ENCODE measurements at regions not wholly inside any gene's neighbourhood (a gene's known extent, or its start where the extent isn't known, plus 50 kb on each side); places are given as distances from the start of the nearest gene placed in this dataset.
A peak's percentile ranks its signal among the peaks of the same experiment; 100 is the strongest.
"Not testable (repeated sequence)": the region's sequence is repeated elsewhere in the genome, so short reads cannot be mapped to it uniquely, and the experiment has no call there.

DNA sequence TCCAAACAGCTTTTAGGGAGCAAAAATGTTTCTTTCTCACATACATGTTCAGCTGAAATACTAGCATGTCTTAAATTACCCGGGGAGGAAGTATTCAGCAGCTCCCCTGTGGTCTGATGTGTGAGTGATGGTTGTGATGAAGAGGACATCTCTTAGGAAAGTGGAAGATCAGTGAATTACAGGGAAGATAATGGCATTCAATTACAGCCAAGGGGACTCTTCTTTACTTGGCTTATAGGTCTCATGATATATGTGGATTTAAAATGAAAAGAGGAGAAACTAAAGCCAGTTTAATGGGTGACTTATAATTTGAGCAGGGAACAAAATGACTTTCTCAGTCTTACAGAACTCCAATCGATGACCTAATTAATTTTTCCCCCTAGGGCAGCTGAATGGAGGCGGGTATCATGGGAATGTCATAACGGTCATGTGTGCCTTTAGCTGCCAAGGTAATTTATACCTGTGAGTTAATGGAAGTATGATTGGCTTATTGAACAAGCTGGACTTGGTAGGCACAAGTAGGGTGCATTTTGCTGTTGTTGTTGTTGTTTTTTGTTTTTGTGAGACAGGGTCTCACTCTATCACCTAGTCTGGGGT is 198.8 kb downstream of the HIPK3 start:
- no peak for DNase-seq

DNA sequence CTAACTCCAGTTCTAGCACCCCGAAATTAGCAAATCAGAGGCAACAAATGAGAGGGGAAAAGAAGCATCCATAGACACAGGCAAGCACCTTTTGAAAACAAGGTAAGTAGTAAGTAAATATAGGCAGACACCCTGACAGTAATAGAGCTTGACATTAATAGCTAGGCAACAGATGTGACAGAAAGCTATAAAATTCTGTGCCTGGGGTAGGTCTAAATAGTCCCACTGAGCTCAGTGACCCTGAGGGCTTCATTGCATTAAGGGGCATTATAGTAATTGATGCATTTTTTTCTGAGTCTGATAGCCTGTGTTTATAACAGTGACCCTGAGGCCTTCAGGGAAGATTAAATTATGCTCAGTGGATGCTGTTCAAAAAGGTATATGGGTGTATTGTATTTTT is 197.1 kb downstream of the HIPK3 start:
- peak; percentile 95 for DNase-seq

DNA sequence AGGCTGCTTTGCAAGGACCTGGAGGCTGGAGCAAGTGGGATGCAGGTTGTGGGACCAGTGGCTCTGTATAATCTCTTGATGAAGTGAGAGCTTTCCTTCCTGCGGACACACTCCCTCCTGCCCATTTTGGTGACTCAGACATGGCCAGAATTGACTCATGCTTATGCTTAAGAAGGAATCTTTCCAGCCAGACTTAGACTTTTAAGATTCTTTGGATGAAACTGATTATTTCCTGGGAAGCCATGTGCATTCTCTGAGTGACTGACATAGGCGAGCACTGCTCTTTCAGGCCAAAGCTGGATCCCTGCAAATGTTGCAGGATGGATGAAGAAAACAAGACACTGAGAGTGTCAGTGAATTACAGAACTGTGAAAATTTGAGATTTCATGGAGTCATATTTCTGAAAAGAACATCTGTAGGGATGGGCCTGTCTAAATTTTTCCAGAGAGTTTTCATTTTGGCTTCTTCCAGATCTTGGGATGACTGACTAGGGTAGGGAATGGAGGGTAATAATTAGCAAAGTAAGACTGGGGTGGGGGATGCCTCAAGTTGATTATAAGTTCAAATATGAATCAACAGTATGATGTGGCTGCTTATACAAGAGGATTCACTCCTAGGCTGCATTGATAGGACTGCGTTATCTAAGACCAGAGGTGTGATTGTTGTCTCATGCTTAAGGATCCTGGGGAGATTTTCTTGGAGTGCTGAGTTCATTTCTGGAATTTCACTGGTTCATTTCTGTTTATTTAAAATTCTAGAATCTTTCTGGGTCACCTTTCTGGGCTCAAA is 195.8 kb downstream of the HIPK3 start:
- no peak for DNase-seq

DNA sequence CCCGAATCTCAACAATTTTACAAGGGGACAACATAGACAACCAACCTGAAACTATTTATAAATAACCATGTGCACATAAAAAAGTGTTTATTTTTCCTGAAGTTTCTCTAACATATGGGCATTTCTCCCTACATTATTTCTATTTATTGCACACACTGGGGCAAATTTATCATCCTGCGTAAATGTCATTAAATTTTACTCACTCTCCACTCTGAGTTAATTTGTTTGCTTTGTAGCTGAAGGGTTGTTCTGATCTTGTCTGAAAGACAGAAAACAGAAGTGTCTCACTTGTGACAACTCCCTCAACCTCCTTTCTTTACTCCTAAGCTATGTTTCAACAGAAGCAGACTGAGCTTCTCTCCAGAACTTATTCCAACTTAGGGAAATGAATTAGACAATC is 194.2 kb downstream of the HIPK3 start:
- peak; percentile 49 for DNase-seq

DNA sequence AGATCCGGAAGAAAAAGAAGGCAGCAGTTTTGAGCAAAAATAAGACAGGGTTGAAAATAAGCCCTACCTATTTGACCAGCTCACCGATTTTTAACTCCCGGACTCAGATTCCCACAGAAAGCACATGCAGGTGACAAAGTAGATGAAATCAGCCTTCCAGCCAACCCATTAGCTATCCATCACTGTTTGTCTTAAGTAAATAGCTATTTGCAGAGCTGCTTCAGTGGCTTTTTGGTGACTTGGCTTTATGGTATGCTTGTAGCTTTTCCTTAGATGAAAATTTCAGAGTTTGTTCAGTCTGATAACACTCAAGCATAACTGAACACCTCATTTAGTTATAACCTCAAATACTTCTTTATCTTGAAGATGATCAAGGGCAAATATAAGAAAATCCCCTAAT is 192.6 kb downstream of the HIPK3 start:
- DNase-seq = no peak

DNA sequence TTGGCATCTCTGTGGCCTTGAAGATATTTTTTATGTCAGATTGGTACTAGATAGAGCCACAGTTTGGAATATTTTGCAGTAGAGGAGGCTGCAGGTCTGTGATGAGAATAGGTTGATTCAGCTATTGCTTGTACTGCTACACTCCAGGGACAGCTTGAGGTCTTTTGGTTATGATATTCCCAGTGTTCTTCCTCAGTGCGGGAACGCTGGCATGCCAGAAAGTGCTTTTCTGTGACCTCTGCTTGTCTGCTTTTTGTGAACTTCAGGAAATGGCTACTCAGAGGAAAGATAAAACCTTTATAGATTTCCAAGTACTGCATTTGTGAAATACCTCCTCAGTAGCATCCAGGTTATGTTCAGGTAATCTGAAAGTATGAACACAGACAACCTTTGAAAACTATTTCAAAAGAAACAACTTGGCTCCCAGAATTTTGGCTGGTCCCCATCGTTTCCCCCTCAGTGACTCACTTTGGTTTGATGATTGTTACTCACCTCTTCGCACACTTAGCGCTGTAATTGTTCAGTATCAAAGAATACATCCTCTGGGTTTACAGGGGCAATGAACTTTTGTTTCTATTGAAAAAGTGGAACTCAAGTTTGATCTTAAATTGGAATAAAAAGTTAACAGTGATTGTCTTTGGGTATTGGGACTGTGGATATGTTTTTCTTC is 191.4 kb downstream of the HIPK3 start:
- DNase-seq = no peak

DNA sequence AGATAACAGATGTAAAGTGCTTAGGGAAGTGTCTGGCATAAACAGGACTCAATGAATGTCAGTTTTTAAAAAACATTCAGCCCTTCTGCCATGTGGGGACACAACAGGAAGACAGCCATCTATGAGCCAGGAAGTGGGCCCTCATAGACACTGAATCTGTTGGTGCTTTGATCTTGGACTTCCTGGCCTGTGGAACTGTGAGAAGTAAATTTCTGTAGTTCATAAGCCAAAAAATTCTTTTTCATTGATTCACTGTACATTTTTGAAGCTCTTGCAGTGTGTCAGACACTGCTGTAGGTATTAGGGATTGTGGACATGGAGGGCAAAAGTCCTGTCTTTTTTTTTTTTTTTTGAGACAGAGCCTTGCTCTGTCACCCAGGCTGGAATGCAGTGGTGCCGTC is 188.6 kb downstream of the HIPK3 start:
- no peak for DNase-seq

DNA sequence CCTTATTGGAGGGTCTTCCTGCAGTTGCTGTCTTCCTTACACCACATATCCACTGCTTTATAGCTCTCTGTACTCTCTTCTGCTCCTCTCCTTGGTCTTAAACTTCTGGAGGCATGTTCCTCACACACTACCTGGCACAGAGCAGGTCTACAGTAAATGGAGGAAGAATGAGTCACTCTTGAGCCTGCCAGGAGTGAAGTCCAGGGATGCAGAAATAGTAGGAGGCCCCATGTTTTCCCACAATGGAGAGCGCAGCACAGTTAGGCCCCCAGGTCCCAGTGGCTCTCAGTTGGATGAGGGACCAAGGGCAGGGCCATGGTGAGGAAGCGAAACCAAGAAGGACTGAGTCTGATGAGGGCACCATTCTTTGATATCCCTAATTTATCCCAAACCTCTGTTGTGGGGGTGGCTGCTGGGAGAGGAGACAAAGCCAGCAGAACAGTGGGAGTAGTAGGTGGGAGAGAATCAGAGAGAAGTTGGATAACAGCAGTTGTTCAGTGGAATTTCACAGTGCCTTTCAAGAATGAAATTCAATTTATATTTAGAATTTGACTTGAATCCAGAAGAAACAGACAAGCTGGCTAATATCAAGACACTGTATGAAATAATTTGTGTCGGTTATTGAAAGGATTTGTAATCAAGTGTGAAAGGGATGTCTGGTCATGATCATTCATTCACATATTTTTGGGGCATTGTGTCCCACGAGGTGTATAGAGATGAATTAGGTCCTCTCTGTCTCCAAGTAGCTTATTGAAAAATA is 187.8 kb downstream of the HIPK3 start:
- DNase-seq = no peak

DNA sequence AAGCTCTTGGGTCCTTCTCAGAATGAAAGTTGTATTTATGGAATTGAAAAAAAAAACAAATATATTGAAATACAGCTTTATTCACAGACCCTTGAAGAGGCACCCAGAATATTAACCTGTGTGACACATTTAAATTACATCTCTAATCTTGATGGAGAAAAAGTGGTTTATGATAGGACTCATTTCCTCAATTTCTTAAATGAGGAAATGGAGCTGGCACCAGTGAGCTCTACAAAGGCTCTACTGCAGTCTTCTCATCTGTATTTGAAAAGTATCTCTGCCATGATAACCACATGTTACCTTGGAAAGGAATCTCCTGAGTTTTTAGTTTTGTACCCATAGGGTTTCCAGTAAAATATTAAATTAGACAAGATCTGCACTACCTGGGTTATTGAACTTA is 186.5 kb downstream of the HIPK3 start:
- no peak for DNase-seq

DNA sequence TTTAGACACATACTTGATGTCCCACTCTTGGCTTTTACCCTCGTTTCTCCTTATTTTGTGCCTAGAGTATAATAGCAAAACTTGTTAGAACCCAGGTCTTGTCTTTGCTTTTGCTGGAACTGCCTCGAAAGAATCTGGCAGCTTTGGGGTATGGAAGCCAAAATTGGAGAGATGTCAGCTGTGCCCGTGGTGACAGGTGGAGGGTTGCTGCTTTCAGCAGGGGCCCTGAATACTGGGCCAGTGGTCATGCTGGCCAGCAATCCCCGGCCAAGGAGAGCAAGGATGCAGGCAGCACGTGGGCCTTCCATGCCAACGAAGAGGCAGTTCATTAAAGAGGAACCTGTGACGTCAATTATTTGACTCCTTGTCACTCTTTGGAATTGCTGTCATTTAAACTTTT is 181.1 kb downstream of the HIPK3 start:
- DNase-seq = no peak

DNA sequence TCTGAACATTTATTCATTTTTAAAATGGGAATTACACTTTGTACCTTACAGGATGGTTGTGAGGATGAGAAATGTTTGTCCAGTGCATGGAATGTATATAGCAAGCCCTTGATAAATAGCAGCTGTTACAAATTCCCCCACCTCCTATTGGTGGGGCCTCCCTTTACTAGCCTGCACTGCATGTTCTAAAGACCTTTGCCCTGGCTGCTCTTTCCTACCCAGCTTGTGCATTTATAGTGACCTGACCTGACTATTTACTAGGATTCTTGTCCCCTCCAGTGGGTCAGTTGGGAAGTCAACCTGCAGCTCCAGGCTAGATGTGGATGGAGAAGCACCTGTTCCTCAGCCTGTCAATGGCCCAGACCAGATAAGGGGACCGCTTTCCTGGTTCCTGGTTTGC is 180.3 kb downstream of the HIPK3 start:
- no peak for DNase-seq

DNA sequence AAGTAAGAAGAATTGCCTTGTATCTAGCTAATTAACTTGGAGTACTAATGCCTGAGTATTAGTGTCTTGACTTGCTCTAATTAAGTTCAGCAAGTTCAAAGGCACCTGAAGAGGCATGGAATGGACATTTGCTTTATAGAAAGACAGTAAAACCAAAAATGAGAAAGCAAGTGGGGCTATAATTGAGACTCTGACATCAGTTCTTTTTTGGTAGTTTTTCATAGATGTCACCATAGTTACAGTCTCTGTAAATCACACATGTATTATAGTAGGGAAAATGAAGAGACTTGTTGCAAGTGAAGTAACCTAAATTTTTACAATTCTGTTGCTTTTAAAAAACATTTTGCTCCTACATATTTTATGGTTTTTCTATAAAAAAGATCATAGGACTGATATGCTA is 178.0 kb downstream of the HIPK3 start:
- no peak for DNase-seq

DNA sequence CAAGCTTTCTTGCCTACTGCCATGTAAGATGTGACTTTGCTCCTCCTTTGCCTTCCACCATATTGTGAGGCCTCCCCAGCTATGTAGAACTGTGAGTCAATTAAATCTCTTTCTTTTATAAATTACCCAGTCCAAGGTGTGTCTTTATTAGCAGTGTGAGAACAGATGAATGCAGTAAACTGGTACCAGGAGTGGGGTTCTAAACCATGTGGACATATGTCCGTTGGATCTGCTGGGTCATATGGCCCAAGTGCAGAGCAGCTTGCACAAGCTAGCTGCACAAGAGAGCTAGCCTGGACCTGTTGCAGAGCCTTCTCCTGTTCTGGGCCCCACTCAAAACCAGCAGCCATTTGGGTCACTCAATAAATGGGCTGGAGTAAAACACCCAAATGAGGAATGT is 177.1 kb downstream of the HIPK3 start:
- DNase-seq = no peak

DNA sequence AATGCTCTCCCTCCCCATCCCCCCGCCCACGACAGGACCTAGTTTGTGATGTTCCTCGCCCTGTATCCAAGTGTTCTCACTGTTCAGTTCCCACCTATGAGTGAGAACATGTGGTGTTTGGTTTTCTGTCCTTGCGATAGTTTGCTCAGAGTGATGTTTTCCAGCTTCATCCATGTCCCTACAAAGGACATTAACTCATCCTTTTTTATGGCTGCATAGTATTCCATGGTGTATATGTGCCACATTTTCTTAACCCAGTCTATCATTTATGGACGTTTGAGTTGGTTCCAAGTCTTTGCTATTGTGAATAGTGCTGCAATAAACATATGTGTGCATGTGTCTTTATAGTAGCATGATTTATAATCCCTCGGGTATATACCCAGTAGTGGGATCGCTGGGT is 171.3 kb downstream of the HIPK3 start:
- DNase-seq = not testable (repeated sequence)

DNA sequence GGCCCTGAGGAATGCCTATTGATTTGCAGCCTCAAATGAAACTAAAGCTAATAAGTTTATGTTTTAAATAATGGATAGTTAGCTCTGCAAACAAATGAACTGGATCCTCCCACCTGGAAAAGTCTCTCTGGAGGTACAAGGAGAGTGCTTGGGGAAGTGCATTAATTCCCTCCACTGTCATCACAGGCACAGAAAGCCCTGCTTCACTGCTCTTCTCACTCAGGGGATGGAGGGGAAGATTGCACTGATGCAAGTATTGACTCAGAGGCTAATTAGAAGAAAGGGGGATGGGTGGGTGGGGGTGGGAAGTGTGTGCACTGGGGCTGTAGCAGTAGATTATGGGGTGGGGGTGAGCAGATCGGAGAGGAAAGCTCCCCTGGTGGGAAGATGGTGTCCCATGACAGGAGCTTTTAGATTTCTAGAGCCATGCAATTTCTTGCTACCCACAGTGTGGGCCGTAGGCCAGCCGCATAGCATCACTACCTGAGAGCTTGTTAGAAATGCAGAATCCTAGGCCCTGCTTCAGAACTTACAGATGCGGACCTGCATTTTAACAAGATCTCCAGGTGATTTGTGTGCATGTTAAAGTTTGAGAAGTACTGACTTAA is 163.9 kb downstream of the HIPK3 start:
- DNase-seq = no peak

DNA sequence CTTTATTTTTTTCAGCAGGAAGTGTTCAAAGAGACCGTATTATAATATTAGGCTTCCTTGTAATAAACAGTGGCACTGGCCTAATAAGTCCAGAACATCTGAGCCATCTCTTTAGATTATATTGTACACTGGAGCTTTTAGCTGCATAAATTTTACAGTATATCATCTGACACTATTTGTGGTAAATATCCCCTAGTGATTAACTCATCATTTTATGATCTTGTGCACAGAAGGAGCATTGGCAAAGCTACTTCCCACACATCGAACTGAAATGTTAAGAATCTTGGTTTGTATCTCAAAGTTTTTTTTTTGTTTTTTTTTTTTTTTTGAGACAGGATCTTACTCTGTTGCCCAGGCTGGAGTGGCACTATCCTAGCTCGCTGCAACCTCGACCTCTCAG is 162.7 kb downstream of the HIPK3 start:
- no peak for DNase-seq

DNA sequence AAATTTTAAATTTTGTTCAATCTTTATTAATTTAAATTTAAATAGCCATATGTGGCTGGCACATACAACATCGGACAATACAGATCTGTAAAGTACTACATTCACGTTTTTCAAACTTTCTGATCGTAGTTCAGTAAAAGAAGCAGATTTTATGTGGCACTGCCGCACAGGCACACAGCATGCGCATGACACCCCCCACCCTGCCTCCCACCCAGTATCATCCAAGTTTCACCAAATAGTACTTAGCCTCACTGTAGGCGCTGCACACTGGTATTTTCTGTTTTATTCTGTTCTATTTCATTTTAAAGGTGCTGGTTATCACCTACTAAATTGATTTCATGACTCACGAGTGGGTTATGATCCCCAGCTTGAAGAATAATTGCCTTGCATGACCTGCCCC is 159.9 kb downstream of the HIPK3 start:
- no peak for DNase-seq

DNA sequence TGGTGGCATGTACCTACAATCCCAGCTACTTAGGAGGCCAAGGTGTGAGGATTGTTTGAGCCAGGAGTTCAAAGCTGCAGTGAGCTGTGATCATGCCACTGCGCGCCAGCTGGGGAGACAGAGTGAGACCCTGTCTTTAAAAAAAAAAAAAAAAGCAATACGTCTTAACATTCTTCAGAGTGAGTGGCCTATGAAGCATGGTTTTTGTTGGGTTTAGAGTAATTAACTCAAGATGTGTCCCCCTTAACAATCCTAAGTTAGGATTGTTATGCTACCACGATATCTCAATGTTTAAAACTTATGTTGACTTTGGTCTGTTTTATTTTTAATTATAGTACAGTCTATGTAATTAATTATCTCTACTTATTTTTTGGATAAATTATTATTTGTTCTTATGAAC is 156.1 kb downstream of the HIPK3 start:
- DNase-seq = no peak

DNA sequence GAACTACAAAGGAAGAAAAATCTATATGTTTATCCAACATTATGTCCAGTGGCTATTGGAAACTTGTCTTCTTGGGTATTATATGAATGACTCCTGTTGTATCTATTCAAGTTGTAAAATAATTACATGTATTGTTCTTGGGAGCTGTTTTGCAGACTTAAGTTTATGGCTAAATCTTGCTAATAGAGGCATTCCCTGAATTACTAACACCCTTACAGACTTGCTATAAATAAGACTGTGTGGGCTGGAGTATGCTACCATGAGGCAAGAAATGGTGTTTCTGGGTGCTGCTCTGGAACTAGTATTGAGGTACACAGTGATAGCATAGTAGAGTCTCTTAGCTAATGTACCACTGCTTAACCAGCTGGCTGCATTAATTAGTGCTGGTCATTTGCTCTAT is 155.1 kb downstream of the HIPK3 start:
- DNase-seq = no peak

DNA sequence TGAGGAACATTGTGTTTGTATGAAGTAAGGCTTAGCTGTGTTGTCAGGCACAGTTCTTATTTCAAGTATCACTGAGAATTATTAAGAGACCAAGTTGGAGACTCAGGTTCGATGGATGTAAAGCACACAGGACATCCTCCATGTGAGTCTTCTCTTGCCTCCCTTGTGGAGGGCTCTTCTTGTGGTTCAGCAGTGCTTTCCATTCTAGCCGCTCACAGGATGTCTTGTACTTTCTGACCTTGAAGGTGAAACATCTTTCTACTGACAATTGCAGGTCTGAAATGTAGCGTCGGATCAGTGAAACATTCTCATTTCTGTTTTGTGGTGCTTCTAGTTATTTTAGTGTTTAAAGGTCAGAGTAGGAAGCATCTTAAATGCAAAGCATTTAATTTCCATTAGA is 154.6 kb downstream of the HIPK3 start:
- no peak for DNase-seq

DNA sequence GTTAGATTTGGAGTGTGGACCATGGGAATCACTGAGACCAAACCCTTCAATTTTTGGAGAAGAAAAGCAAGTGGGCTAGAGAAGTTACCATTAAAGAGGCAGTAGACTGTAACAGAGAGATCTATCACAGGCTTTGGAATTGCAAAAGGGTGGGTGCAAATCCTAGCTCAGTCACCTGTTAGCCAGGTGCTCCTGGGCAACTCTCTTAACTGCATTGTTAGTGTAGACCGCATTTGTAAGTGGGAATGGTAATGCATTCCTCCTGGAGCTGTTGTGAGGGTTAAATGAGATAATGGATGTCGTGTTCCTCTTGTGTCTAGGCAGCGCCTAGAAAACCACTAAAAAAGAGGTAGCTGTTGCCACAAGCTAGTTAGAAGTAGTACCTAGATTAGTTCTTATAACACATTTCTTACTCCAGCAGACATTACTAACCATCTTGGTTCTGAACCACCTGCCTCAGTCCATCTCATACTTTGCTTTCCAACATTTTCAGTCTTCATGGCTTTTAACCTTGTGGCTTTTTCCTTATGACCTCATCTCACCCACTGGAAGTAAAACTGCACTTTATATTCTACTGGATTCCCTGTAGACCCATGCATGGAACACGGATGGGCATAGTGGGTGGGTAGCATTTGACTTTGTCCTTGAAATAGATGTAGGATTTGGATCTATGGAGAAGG is 153.0 kb downstream of the HIPK3 start:
- DNase-seq = no peak
